DMS53 treated with DMSO at 0.1 percent for 48 hours (cell line): ENCODE measurements at regions not wholly inside any gene's neighbourhood (a gene's known extent, or its start where the extent isn't known, plus 50 kb on each side); places are given as distances from the start of the nearest gene placed in this dataset.

ENCODE experiments used
- DNase-seq: peaks from one replicate; lab custom pipeline; 2025; ENCODE audit not compliant: unreplicated experiment; lab: John Stamatoyannopoulos, UW

DNA sequence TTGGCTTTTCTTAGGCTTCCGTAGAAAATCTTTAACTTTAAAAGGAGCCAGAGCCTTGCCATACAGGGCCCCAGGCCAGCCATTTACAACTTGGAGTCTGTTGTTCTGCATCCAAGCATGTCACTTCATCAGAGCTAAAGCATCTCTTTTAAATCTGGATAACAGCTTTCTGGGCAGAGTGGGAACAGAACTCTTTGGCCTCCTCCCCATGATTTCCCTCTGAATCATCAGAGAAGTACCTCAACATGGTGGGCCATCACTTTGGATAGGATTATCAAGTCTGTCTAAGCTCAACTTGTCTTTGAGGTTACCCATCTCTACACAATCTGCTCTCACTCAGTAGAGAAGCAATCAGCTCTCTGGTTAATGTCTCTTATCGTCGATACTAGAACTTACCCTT is 170.9 kb downstream of the SLC6A15 start:
- DNase-seq: no peak

DNA sequence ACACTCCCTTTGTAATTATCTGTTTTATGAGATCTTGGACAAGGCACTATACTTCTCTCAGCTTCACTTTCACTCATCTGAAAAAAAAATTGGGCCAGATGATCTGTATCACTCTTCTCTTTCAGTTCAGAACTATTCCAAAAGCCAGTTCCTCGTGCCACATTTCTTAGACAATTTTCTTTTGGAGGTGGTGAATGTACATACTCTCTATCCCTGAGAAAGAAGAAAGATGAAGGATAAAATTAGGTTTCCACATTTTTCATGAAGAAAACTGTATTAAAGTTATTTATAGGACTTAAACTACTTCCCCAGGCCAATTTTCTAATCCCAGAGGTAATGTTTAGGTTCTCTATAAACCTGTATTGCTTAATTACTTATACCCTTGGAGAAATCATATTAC is 171.6 kb downstream of the SLC6A15 start:
- DNase-seq: no peak

DNA sequence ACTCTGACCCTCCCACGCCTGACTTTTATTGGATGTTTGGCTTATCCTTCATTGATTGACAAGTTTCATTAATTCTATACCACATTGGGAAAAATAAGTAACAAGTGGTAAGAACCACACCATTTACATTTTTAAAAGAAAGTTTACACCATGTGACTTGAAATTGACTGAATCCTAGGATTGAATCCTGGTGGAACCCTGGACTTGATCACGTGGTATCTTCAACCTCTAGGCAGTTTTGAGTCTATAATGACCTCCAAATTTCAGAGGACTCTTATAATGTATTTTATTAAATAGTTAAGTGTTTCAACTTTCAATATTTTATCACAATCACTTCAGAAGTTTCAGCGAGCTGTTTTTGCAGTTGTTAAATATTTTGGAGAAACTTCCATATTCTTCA is 172.0 kb downstream of the SLC6A15 start:
- DNase-seq: no peak

DNA sequence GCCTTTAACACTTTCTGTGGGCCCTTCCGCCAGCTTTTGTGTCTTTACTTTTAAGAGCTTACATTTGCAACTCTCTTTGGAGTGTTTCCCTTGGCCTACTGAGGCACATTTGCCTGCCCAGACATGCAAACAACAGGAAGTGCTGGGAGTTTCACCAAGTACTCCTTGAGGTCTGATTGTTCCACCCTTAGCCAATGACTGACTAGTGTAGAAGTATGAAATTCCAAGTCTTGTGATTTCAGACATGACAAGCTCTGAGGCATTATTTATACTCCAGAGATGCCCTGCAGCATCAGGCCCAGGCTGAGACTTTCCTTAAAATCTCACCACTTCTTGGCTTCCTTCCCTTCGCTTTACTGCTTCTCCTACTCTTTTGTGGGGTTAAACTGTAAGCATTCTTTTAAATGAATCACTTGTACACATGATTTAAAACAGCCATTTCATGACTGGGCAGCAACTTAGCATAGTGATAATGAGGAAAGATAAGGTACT is 174.1 kb downstream of the SLC6A15 start:
- no peak for DNase-seq

DNA sequence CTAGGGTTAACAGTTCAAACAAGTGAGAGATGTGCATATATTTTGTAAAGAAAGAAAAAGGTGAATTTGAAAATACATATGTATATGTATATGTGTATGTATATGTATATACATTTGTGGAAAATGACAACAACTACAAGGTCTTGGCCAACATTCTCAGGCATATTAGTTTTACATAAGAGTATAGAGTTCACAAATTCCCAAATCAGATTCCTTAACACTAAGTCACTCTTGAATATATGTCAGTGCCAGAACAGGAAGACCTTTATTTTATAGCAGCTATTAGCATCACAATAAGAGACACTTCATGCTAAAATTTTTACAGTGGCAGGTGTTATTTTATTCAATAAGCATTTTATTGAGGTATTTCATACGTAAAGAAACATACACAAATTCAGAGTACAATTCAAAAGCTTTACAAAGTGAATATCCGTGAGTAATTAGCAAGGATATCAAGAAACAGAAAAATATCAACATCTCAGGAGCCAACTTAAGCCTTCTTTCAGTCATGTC is 179.7 kb downstream of the SLC6A15 start:
- DNase-seq: no peak

DNA sequence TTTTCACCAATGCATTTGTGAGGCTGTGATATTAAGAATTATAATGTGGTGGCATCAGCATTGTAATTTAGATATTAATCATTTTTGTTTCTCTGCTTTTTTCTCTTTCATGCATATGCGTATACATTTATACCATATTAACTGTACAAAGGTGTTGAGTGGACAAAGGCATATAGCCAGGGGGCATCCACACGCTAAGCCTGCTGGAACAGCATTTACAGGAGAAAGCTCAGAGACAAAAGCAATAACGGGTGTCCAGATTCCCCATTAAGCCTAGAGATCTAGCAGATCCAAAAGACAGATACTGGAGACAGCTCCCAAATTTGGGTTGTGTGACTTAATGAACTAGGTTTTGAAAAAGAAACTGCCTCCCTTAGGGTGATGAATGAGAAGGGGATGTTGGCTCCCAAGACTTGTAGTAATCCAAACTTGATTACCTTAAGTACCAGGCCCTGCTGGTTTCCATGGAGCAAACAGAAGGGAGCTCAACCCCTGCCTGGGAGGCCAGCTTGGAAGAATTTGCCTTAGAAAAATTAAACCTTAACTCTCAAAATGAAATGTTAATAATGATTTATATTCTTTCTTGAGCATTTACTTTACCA is 181.9 kb downstream of the SLC6A15 start:
- DNase-seq: no peak

DNA sequence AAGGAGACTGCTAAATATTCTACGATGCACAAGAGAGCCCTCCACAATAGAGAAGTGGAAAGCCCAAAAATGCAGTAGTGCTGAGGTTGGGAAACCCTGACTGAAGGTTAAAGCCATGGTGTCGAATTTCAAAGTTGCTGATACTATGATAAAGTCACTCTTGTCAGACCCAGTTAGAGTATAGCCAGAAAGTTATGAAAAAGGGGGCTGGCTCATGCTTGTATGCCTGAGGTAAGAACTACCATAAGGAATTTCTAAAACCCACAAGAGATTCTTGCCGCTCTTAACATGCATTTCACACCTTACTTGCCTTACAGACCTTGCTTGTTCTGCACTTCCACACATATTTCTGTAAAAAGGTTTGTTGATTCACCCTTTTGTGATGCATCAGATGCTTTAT is 184.6 kb downstream of the SLC6A15 start:
- no peak for DNase-seq

DNA sequence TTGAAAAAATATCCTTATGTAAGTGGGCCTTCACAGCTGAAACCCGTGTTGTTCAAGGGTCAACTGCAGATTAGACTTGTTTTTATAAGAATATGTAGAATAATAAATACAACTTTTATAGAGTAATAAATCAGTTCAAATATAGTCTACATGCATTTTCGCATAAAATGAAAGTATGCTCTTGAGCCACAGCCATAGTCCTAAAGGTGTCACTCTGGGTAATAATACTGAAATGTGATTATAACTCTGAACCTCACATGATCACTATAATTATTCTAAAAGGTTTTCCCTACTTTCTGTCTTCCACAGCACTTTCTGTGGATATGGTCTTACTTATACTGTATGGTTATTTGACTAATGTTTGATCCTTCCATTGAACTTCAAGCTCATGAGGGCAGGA is 185.8 kb downstream of the SLC6A15 start:
- no peak for DNase-seq

DNA sequence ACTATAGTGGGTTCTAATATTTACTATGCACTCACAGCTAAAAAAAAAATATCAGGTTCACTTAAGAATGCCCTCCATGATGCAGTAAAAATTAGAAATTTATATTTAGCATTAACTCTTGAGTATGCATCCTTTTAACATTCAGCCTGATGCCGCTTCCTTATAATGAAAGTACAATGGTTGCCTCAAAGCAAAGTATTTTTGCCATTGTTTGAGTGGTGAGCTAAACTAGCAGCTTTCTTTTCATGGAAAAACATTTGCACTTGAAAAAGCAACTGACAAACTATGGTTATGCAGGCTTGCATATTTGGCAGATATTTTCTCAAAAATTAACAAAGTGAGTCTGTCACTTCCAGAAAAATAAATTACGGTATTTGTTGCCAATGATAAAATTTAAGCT is 188.6 kb downstream of the SLC6A15 start:
- no peak for DNase-seq

DNA sequence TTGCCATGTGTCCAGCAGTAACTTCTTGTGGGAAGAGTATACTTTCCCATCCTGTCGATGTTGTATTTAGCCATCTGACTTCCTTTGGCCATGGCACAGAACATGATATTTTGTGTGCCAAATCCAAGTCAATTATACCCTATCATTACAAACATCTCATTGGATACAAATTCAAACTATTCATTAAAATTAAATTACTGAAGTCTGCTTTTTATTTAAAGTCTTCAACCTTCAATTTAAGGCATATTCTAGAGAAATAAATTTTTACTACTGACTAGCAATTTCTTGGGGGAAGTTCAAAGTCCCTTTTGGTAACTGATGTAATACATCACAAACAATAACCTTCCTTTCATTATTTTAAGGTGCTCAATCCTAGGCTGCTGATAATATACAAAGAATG is 192.6 kb downstream of the SLC6A15 start:
- no peak for DNase-seq

DNA sequence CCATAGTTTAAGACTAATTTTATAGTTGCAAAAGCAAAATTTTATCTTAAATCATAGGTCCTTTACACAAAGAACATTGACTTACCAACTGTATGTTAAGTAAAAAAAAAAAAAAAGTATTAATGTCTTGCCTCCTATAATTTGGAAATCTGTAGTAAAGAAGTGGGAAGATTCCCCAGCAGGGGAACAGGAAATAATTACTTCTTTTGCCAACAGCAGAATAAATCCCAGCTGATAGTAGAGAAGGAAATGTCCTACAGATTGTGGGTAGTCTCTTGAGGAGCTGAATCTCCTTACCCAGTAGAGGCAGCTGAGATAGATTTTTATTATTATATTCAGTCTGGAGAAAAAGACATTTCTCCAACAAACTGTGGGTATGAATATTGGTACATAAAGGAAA is 193.7 kb downstream of the SLC6A15 start:
- DNase-seq: no peak

DNA sequence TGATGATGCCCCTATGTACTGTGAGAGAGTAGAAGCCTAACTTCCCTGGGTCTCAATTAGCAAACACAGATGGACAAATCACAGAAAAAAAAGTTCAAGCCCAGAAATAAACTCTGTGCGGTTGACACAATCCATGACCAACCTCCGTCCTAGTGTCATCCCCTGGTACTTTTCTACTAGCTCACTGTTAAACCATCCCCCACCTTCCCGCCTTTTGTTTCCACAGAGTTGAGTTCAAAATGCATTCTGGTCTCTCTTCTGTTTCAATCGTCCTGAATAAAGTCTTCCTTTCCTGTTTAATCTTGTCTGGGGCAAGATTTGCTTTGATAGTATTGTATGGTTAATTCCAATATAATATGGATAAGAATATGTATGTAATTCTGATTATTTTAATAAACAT is 199.9 kb downstream of the SLC6A15 start:
- DNase-seq: no peak

DNA sequence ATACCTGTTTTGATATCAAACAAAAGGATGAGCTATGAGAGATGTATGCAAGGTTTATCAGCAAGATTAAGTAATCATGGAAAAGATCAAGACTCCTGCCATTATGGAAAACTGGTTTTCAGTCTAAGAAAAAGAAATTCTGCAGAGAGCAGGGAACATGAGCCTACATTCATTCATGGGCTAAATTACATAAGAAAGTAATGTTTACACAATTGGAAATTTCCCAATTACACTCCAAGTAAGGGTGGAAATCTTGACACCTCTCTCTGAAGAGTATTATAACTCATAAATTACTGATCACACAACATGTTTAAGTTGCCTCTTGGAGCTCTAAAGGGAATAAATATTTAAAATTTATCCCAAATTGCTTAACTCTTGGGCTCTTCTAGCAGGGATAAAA is 206.2 kb downstream of the SLC6A15 start:
- DNase-seq: no peak

DNA sequence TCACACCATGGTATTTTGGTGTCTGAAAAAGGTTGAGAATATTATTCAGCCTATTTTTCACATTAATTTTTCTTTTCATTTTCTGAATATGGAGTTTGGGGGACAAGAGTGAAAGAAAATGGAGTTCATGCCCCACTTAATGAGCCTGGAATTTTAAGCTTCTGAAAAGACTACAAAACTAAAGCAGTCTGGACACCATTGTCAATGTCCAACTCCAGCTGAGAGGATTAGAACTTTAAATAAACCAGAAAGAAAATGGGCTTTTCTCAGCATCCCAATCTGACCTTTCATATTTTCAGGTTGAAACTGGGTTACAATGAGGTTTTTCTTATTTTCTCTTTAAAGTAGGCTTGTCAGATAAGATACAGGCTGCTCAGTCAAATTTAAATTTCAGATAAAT is 207.7 kb downstream of the SLC6A15 start:
- DNase-seq: no peak

DNA sequence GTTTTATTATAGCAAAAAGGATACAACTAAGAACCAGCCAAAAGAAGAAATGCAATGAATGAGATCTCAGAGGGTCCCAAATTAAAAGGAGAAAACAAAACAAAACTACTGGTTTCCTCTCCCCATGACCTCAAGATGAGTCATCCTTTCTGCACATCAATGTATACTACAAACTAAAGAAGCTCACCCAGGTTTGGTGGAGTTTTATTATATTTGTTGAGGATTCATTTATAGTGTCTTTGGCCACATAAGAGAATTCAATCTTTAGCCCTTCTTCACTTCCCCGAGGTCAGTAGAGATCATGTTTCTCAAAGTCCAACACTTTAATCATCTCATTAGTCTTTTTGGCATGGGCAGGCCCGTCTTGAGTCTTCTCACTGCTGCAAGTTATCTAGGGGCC is 210.6 kb downstream of the SLC6A15 start:
- DNase-seq: no peak

DNA sequence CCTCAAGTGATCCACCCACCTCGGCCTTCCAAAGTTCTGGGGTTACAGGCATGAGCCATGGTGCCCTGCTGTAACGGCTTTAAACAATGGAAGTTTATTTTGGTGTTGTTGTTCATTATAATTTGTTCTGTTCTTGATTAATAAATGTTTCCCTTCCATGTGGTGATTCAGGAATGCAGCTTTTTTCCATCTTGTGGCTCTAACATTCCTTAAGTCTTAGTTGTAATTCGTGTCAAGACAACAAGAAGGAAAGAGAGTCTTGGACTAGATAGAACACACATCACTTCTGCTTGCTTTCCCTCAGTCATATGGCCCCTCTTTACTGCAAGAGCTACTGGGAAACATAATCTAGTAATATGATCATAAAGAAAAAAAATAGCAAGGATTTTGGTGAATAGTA is 211.6 kb downstream of the SLC6A15 start:
- no peak for DNase-seq

DNA sequence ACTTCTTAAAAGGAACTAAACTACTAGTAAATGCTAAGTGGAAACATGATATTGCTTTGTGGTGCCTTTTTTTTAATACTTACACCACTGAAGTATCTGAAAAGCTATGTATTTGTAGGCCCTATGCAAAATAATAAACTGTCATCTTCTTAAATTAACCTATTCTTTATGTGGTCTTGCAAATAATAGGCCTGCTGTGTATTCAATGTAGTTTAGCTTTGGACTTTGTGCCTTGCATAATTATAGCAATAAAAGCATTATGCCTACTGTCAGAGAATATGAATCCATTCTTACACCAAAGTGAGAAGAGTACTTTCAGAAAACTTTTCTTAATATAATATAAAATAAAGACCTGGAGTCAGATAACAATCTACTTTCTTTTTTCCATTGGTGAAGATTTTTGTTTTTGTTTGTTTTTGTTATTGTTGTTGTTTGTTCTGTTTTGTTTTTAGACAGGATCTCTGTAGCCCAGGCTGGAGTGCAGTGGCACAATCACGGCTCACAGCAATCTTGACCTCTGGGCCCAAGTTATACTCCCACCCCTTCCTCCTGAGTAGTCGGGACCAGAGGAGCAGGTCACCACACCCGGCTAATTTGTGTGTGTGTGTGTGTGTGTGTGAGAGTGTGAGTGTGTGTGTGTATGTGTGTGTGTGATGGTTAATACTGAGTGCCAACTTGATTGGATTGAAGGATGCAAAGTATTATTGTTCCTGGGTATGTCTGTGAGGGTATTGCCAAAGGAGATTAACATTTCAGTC is 213.8 kb downstream of the SLC6A15 start:
- no peak for DNase-seq

DNA sequence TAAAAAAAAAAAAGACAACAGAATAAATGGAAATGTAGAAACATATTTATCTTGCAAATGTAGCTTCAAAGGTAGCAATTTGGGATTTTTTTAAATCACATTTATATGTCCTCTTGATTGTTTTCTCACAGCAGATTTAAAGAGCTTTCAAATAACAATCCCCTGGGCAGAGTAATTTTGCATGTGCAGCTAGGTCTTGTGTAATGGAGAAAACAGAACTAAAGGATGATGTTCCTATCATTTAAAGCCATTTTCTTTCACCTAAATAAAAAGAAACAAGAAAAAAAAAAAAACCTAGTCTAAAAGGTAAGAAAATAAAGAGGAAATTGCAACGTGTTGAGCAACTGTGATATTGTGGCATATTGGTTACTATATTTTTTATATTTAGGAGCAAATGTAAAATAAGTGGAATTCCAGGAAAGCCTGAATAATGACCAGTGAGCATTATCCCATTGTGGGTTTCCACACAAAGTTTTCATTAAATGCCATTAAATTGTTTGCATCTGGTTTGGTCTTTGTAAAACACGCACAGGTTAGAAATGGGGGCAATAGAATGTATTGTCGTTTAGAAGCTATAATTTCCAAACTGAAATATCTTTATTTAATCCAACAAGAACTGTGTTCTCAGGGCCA is 215.6 kb downstream of the SLC6A15 start:
- no peak for DNase-seq

DNA sequence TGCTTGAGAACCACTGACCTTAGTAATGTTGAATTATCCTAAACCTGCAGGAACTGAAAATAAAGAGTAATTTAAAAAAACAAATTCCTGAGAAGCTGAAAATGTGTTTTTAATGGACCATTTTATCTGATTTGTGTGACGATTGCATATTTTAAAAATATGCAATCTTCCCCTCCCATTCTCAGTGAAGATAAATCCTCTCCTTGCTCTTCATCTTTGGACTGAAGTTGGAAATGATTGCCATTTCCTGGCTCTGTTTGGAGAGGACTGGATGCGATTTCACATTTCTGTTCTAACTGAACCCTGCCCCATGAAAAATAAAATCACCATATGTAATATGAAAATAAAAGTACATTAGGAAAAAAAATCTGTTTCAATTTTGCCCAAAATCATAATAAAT is 216.3 kb downstream of the SLC6A15 start:
- DNase-seq: no peak

DNA sequence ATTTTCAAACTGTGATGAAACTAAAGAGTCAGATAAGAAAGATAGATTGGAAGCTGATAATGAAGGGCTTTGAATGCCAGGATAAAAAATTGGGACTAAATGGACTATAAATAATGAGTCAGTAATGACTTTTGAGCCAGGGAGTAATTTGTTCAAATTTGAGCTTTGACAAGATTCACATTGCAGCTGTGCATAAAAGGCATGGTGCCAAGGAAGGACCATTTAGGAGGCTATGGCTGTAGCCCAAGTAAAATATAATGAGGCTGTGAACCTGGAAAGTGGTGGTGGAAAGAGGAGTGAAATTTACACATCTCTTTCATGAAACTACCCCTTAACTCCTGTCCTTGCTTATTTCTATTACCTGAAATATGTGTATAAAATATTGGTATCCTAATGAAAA is 218.5 kb downstream of the SLC6A15 start:
- no peak for DNase-seq

DNA sequence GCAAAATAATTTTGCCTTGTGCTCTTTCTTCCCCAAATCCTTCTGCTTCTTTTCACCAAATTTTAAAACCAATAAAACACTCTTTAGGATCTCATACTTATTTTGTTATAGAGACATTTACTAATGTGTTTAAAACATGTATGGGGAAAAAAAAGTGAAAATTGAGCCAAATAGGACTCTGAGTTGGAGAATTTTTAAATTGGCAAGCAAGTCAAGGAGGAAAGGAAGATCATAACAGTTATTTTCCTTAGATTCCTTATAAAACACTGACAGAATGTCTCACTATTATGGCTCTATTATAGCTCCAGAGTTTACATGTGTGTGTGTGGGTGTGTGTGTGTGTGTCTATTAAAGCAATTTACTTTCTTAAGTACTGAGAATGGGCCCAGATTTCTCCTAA is 220.5 kb downstream of the SLC6A15 start:
- DNase-seq: no peak

DNA sequence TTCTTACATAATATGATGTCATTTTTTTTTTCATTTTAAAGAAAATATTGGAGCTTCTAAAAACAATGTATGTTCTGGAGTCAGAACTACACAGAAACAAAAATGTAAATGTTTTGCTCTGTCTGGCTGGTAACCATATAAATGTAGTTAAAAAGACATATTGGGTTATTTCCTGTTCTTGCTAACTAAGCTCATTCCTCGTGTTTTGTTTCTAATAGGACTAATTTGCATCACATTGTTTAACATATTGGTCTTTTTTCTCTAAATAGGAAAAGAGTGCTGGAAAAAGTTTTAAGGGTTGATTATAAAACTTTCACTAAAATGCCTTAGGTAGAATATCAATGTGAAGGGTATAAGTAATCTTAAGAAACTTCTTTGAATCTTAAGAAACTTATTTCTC is 221.3 kb downstream of the SLC6A15 start:
- no peak for DNase-seq
